Vagina (tissue), 2 donors: ENCODE measurements at regions not wholly inside any gene's neighbourhood (a gene's known extent, or its start where the extent isn't known, plus 50 kb on each side); places are given as distances from the start of the nearest gene placed in this dataset.

Experiments
- DNase-seq, 2 donors: peaks; one replicate each; pipeline ENCODE4 v3.0.0-alpha.2; 2017; ENCODE audit errors: extremely low spot score in 2 of 2
- H3K27ac ChIP-seq: fragments of 200-600 bp; sonication (generic); one replicate; pipeline ENCODE4 v1.5.1; 2019
- H3K27me3 ChIP-seq: fragments of 200-600 bp; sonication (generic); one replicate; pipeline ENCODE4 v1.5.1; 2019
- H3K36me3 ChIP-seq, 2 donors: fragments of 200-600 bp; sonication (generic); one replicate each; pipeline ENCODE4 v1.5.1; 2017 to 2019
- H3K4me1 ChIP-seq: fragments of 200-600 bp; sonication (generic); one replicate; pipeline ENCODE4 v1.5.1; 2019
- H3K4me3 ChIP-seq, 2 donors: fragments of 200-600 bp; sonication (generic); 1 replicate in 1 of 2; 2 replicates in 1 of 2; pipeline ENCODE4 v1.5.1; 2016 to 2019
- H3K9me3 ChIP-seq: fragments of 200-600 bp; sonication (generic); one replicate; pipeline ENCODE4 v1.5.1; 2019
- CTCF ChIP-seq, 3 experiments: fragments of 450-650 bp in 2 of 3; fragments of 200-600 bp in 1 of 3; sonication (generic) in 1 of 3; IDR thresholded peaks; one replicate each; pipeline ENCODE4 v1.5.1; 2017 to 2019; ENCODE audit warnings: antibody characterized with exemption in 3 of 3, mild to moderate bottlenecking in 2 of 3, moderate library complexity in 2 of 3
- POLR2A ChIP-seq, 2 donors: fragments of 450-650 bp; IDR thresholded peaks; one replicate each; pipeline ENCODE4 v1.6.1; 2017; ENCODE audit warnings: antibody characterized with exemption in 2 of 2, mild to moderate bottlenecking in 2 of 2, moderate library complexity in 2 of 2
- POLR2AphosphoS5 ChIP-seq, 2 donors: sonication (generic); formaldehyde crosslinking; IDR thresholded peaks; one replicate each; pipeline ENCODE4 v1.9.0; 2017; ENCODE audit warnings: antibody characterized with exemption in 2 of 2, mild to moderate bottlenecking in 2 of 2, low read depth in 1 of 2; ENCODE audit not compliant: insufficient read depth in 1 of 2
- intact Hi-C: fragments of 100-400 bp; cut with DNase I; formaldehyde crosslinking; loops from one replicate; pipeline ENCODE4 v1.15.1; 2023

- DNase-seq, result no peak
- Histone ChIP-seq H3K4me3 (no peak overlapping the region), H3K27ac (peak overlapping the region; percentile 73), H3K36me3 (no peaks in the 10 kb centered on the region), H3K27me3 (no peaks in the 10 kb centered on the region), H3K4me1 (peaks cover 20% of the 10 kb centered on the region), H3K9me3 (no peaks in the 10 kb centered on the region)
- intact Hi-C loops, result no loop called here
- no peak for TF ChIP-seq CTCF (IDR thresholded peaks at IDR 0.05)
- TF ChIP-seq POLR2AphosphoS5 (IDR thresholded peaks at IDR 0.05; ENCODE audit: insufficient read depth in 1 of 2, low read depth in 1 of 2), result no peak
- TF ChIP-seq POLR2A (IDR thresholded peaks at IDR 0.05), result no peak
Observed at GRCh38 chr5:93209476-93209875, 371.5 kb downstream of the NR2F1-AS1 start.

DNA sequence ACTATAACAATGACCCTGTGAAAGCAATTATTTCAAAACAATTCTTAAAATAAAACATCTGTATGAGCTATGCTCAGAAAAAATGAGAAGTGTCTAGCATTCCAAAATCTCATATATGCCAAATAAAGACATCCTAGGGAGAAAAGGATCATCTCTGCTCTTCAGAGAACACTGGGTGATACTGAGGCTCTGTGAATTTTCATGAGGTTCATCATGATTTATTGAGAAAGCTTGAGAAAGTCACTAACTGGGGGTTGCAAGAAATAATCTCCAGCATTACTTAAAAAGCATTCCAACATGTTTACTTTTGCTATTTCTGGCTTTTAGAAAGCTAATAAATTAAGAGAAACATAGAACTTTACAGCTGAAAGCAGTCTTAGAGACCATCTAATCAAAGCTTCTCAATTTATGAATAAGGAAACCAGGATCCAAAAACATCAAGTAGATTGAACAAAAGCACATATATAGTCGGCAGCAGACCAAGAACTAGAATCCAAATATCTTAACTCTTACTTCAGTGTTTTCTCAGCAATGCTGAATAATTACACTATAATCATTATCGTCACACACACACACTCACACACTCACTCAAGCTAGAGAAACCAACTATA, 372.8 kb downstream of the NR2F1-AS1 start:
- Histone ChIP-seq H3K4me1 (peaks cover 20% of the 10 kb centered on the region), H3K9me3 (no peaks in the 10 kb centered on the region), H3K27ac (peak overlapping the region; percentile 73), H3K4me3 (no peak overlapping the region), H3K36me3 (no peaks in the 10 kb centered on the region), H3K27me3 (no peaks in the 10 kb centered on the region)
- intact Hi-C loops, result no loop called here
- no peak for DNase-seq
- TF ChIP-seq CTCF (IDR thresholded peaks at IDR 0.05) (no peak), POLR2AphosphoS5 (IDR thresholded peaks at IDR 0.05; ENCODE audit: insufficient read depth in 1 of 2, low read depth in 1 of 2) (no peak), POLR2A (IDR thresholded peaks at IDR 0.05) (no peak)

GRCh38 chr5:93206203-93206602, 374.8 kb downstream of the NR2F1-AS1 start:
- Histone ChIP-seq H3K27me3 (no peaks in the 10 kb centered on the region), H3K27ac (no peak overlapping the region), H3K36me3 (no peaks in the 10 kb centered on the region), H3K4me3 (no peak overlapping the region), H3K9me3 (no peaks in the 10 kb centered on the region), H3K4me1 (peaks cover 20% of the 10 kb centered on the region)
- DNase-seq, result no peak
- TF ChIP-seq POLR2AphosphoS5 (IDR thresholded peaks at IDR 0.05; ENCODE audit: insufficient read depth in 1 of 2, low read depth in 1 of 2), result no peak
- no peak for TF ChIP-seq CTCF (IDR thresholded peaks at IDR 0.05)
- no peak for TF ChIP-seq POLR2A (IDR thresholded peaks at IDR 0.05)
- intact Hi-C loops, result no loop called here

- Histone ChIP-seq H3K4me1 (peaks cover 7% of the 10 kb centered on the region), H3K36me3 (no peaks in the 10 kb centered on the region), H3K9me3 (no peaks in the 10 kb centered on the region), H3K27ac (no peak overlapping the region), H3K27me3 (no peaks in the 10 kb centered on the region), H3K4me3 (no peak overlapping the region)
- intact Hi-C loops, result no loop called here
- no peak for DNase-seq
- TF ChIP-seq CTCF (IDR thresholded peaks at IDR 0.05) (no peak), POLR2A (IDR thresholded peaks at IDR 0.05) (no peak), POLR2AphosphoS5 (IDR thresholded peaks at IDR 0.05; ENCODE audit: insufficient read depth in 1 of 2, low read depth in 1 of 2) (no peak)
Observed at GRCh38 chr5:93201061-93201460, 380.0 kb downstream of the NR2F1-AS1 start.

GRCh38 chr5:93196986-93197385, 384.0 kb downstream of the NR2F1-AS1 start:
- intact Hi-C loops, result no loop called here
- TF ChIP-seq POLR2AphosphoS5 (IDR thresholded peaks at IDR 0.05; ENCODE audit: insufficient read depth in 1 of 2, low read depth in 1 of 2) (no peak), POLR2A (IDR thresholded peaks at IDR 0.05) (no peak), CTCF (IDR thresholded peaks at IDR 0.05) (no peak)
- DNase-seq, result no peak

More at GRCh38 chr5:93196986-93197385, 384.0 kb downstream of the NR2F1-AS1 start:
- Histone ChIP-seq H3K4me1 (peaks cover 7% of the 10 kb centered on the region), H3K27ac (peak overlapping the region; percentile 1), H3K36me3 (no peaks in the 10 kb centered on the region), H3K27me3 (no peaks in the 10 kb centered on the region), H3K9me3 (no peaks in the 10 kb centered on the region), H3K4me3 (no peak overlapping the region)
